ENCODE measurements at regions not wholly inside any gene's neighbourhood (a gene's known extent, or its start where the extent isn't known, plus 50 kb on each side); places are given as distances from the start of the nearest gene placed in this dataset.

DNA sequence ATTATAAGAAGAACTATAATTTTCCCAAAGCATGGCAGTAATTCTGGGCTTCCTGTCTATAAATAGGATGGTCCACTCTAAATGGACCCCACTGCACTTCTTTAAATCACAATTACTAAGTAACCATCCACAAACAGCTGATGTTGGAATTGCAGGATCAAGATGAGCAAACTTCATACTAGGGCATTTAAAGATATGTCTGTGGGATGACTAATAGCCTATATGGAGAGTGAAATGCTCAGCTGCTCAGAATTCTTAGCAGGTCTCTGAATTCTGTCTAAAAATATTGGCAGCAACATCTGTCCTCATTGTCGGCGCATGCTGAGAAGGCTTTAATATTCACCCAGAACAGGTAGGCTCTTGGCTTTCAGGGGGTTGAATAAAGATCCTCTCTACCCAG is 140.4 kb downstream of the SATB1 start:
- H3K4me2 ChIP-seq: no peak overlapping the region
- no peaks in the 10 kb centered on the region for H3K4me1 ChIP-seq
- WGBS (ENCODE audit: missing lambda C conversion rate): 87% methylated on average over 2 of the region's 2 CpGs
- CTCF ChIA-PET: interaction anchor here (1.1 kb wide), 1 partner anchor 10 kb away, joined by 3 read pairs; no protein-coding TSS in a partner anchor
- FAIRE-seq (no peak), ATAC-seq (no peak), DNase-seq (ENCODE audit: low read depth in 1 of 2, low spot score in 1 of 2) (no peak)
- POLR2A ChIA-PET: no interaction called here
- no peak overlapping the region for H3K4me3 ChIP-seq
- H3K27ac ChIP-seq: no peak overlapping the region
- no peaks in the 10 kb centered on the region for H3K9me3 ChIP-seq
- TF ChIP-seq MAFK (IDR thresholded peaks at IDR 0.05; ENCODE audit: partially characterized antibody) (no peak), POLR2AphosphoS2 (conservative IDR thresholded peaks at IDR 0.05; ENCODE audit: low read length) (no peak), MAZ (IDR thresholded peaks at IDR 0.05; ENCODE audit: borderline replicate concordance, low read depth, low read length) (no peak), RNF2 (IDR thresholded peaks at IDR 0.05; ENCODE audit: borderline replicate concordance, low read depth) (no peak), ZNF302 (CRISPR knock-in tag; IDR thresholded peaks at IDR 0.05) (no peak)
- TF ChIP-seq, protein P1, sequence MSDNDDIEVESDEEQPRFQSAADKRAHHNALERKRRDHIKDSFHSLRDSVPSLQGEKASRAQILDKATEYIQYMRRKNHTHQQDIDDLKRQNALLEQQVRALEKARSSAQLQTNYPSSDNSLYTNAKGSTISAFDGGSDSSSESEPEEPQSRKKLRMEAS (IDR thresholded peaks at IDR 0.05): no peak

- ChIA-PET POLR2A (no interaction called here), CTCF (interaction anchor here (1.1 kb wide), 1 partner anchor 11 kb away, joined by 3 read pairs; no protein-coding TSS in a partner anchor)
- H3K4me3 ChIP-seq: no peak overlapping the region
- TF ChIP-seq, protein P2, sequence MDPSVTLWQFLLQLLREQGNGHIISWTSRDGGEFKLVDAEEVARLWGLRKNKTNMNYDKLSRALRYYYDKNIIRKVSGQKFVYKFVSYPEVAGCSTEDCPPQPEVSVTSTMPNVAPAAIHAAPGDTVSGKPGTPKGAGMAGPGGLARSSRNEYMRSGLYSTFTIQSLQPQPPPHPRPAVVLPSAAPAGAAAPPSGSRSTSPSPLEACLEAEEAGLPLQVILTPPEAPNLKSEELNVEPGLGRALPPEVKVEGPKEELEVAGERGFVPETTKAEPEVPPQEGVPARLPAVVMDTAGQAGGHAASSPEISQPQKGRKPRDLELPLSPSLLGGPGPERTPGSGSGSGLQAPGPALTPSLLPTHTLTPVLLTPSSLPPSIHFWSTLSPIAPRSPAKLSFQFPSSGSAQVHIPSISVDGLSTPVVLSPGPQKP (IDR thresholded peaks at IDR 0.05; ENCODE audit: low read depth, low read length): no peak
- TF ChIP-seq HOXA7 (CRISPR knock-in tag; IDR thresholded peaks at IDR 0.05): no peak
- no peak for TF ChIP-seq JUN (IDR thresholded peaks at IDR 0.05)
- TF ChIP-seq MAFK (IDR thresholded peaks at IDR 0.05; ENCODE audit: partially characterized antibody): no peak
- no peaks in the 10 kb centered on the region for H3K9me3 ChIP-seq
- no peak for DNase-seq (ENCODE audit: low read depth in 1 of 2, low spot score in 1 of 2)
- ATAC-seq: no peak
- 5% methylated on average over 2 of the region's 2 CpGs for WGBS (ENCODE audit: missing lambda C conversion rate)
- no peak overlapping the region for H3K27ac ChIP-seq
- H3K4me1 ChIP-seq: no peaks in the 10 kb centered on the region
- FAIRE-seq: no peak
- no peak overlapping the region for H3K4me2 ChIP-seq
Measured at GRCh38 chr3:18283680-18284079, 141.5 kb downstream of the SATB1 start.

GRCh38 chr3:18282507-18282906 is 142.6 kb downstream of the SATB1 start:
- Histone ChIP-seq H3K27ac (no peak overlapping the region), H3K4me1 (no peaks in the 10 kb centered on the region), H3K4me3 (no peak overlapping the region), H3K4me2 (no peak overlapping the region), H3K9me3 (no peaks in the 10 kb centered on the region)
- TF ChIP-seq RARB (CRISPR knock-in tag; IDR thresholded peaks at IDR 0.05): no peak
- TF ChIP-seq, protein P1 (IDR thresholded peaks at IDR 0.05): no peak
- TF ChIP-seq RFX5 (IDR thresholded peaks at IDR 0.05): no peak
- no peak for TF ChIP-seq POLR2AphosphoS2 (conservative IDR thresholded peaks at IDR 0.05; ENCODE audit: low read length)
- TF ChIP-seq HMGXB4 (CRISPR knock-in tag; IDR thresholded peaks at IDR 0.05; ENCODE audit: borderline replicate concordance): no peak
- TF ChIP-seq NR3C1 (IDR thresholded peaks at IDR 0.05): no peak
- TF ChIP-seq MAFK (IDR thresholded peaks at IDR 0.05; ENCODE audit: partially characterized antibody): no peak
- no peak for TF ChIP-seq SMC3 (IDR thresholded peaks at IDR 0.05)
- TF ChIP-seq PHF8 (IDR thresholded peaks at IDR 0.05; ENCODE audit: borderline replicate concordance, low read depth): no peak
- TF ChIP-seq SREBF2 (IDR thresholded peaks at IDR 0.05): no peak
- no peak for TF ChIP-seq KDM1A (IDR thresholded peaks at IDR 0.05; ENCODE audit: low read depth)
- TF ChIP-seq JUNB (IDR thresholded peaks at IDR 0.05): no peak
- no peak for TF ChIP-seq FOSL2 (IDR thresholded peaks at IDR 0.05)
- no peak for TF ChIP-seq FOSL2 (CRISPR knock-in tag; IDR thresholded peaks at IDR 0.05)
- TF ChIP-seq MAZ (IDR thresholded peaks at IDR 0.05; ENCODE audit: borderline replicate concordance, low read depth, low read length): no peak
- no peak for TF ChIP-seq BHLHE40 (IDR thresholded peaks at IDR 0.05; ENCODE audit: low read depth, low read length)
- TF ChIP-seq ESRRA (IDR thresholded peaks at IDR 0.05; ENCODE audit: borderline replicate concordance, low read length): no peak
- TF ChIP-seq GATA3 (IDR thresholded peaks at IDR 0.05; ENCODE audit: borderline replicate concordance): no peak
- DNase-seq (ENCODE audit: low read depth in 1 of 2, low spot score in 1 of 2) (no peak), FAIRE-seq (no peak), ATAC-seq (no peak)
- POLR2A ChIA-PET: no interaction called here
- CTCF ChIA-PET: interaction anchor here (0.8 kb wide), 1 partner anchor 388 kb away, joined by 3 read pairs; no protein-coding TSS in a partner anchor
- WGBS (ENCODE audit: missing lambda C conversion rate): 36% methylated on average over 2 of the region's 2 CpGs

Measured in A549 (cell line).